Activated CD4-positive, alpha-beta T cell treated with anti-CD3 and anti-CD28 coated beads, Interleukin-2, Interleukin-6, amounts not matched to agents 100 ng/mL and 50 ng/mL, durations not matched to agents 16 hours and 8 hours (primary cell): ENCODE measurements at regions not wholly inside any gene's neighbourhood (a gene's known extent, or its start where the extent isn't known, plus 50 kb on each side); places are given as distances from the start of the nearest gene placed in this dataset.
A peak's percentile ranks its signal among the peaks of the same experiment; 100 is the strongest.
"Not testable (repeated sequence)": the region's sequence is repeated elsewhere in the genome, so short reads cannot be mapped to it uniquely, and the experiment has no call there.

ENCODE experiments used
- DNase-seq: peaks from one replicate; pipeline ENCODE4 v3.0.0-alpha.2; 2020

- no peak for DNase-seq
Observed at GRCh38 chr2:222351035-222351434, 52.2 kb upstream of the PAX3 start.

GRCh38 chr2:222352981-222353380 is 54.2 kb upstream of the PAX3 start:
- DNase-seq, result no peak

DNA sequence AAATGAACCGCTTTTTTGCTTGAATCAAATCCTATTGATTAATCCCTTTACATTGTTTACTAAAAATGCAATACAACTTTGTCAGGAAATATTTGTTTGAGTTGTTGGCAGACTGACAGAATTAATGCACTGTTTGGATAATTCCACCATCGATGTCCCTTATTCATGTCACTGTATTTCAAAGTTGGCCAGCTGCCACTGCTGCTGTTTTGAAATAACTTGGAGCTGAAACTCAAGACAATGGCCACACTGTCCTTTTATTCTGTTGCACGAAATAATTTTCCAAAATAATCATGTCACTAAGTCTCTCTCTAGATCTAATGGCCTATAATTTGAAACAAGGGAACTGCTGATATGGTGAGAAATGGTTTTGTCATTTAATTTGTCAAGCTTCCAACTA is 55.2 kb upstream of the PAX3 start:
- DNase-seq, result no peak

GRCh38 chr2:222355860-222356259 is 57.1 kb upstream of the PAX3 start:
- no peak for DNase-seq

GRCh38 chr2:222357930-222358329 is 59.1 kb upstream of the PAX3 start:
- DNase-seq, result no peak

DNA sequence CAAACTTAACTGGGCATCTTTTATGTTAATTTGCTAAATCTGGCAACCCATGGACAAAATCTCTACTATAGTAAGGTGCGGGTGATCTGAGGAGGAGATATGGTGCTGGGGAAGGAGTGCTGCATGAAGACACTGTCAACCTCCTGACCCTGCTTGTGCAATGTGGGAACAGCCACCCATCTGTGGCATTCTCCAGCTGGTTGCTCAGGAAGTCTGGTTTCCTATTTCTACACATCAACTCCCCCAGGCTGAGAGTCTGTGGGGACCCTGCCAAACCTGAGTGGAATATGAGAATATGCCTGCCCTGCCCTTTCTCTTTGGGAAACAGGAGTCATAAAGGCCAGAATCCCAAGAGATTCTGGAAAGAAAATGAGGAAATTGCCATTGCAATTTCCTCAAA is 60.1 kb upstream of the PAX3 start:
- no peak for DNase-seq

DNA sequence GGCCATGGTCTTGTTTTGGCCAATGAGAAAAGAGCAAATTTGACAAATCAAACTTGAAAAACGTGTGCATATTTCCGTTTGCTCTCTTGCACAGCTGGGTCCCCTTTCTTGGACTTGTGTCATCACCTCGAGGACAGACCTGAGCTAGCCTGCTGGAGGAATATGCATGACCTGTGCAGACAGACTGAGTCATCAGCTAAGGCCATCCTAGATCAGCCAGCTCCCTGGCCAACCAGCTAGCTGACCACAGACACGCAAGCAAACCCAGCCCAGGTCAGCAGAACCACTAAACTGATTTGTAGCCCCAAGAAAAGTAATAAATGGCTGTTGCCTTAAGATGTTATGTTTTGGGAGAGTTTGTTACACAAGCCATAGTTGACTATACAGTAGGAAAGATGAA is 61.3 kb upstream of the PAX3 start:
- no peak for DNase-seq

GRCh38 chr2:222360997-222361396 is 62.2 kb upstream of the PAX3 start:
- DNase-seq, result no peak

- no peak for DNase-seq
Observed at GRCh38 chr2:222361787-222362186, 62.6 kb upstream of the SGPP2 start.

GRCh38 chr2:222362336-222362735 is 62.0 kb upstream of the SGPP2 start:
- DNase-seq, result no peak

DNA sequence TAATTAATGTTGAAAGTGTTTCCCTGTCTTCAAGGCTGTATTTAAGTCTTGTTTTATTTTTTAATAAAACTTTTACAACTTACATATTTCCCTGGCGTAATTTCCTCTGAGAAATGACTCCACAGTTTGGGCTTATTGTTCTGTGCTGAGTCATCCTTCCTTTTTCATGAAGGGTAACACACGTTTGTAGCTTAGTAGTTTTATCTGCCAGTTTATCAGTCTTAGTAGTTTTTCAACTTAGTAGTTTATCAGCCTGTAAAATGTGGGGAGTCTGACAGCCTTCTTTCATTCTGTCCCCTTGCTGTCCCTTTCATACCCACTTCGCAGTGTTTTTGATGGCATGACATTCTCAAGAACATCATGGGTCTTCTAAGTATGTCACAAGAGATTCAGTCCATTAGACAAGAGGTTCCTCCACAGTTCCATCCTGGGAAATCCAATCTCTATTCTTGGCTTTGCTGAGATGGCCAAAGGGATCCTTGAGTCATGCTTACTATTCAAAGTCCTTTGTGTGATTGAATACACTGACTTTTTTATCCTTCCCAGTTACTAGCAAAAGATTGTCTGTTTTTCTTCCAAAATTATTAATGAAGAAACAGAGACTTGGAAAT is 60.0 kb upstream of the SGPP2 start:
- DNase-seq, result peak; percentile 4

GRCh38 chr2:222368280-222368679 is 56.1 kb upstream of the SGPP2 start:
- DNase-seq, result not testable (repeated sequence)

DNA sequence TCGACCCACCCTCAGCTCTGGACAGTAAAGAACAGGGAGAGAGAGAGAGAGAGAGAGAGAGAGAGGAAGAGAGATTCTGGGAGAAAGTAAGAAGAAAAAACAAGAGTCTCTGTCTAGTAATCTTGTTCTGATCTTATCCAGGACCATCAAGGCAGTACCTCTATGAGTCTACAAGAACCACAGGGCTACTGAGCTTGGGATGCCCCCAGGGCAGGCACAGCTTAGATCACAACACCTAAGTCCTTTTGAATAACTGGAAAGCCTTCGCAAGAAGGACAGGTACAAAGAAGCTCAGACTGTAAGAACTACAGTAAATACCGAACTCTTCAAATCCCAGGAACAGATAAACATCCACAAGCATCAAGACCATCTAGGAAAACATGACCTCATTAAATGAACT is 51.4 kb upstream of the SGPP2 start:
- DNase-seq, result no peak
